C4-2B (cell line): ENCODE measurements at regions not wholly inside any gene's neighbourhood (a gene's known extent, or its start where the extent isn't known, plus 50 kb on each side); places are given as distances from the start of the nearest gene placed in this dataset.

Experiments used
- CTCF ChIP-seq: fragments of 450-650 bp; conservative IDR thresholded peaks from 2 replicates; pipeline ENCODE4 v1.5.1; 2017; ENCODE audit warnings: mild to moderate bottlenecking
- ZFX ChIP-seq: fragments of 450-650 bp; IDR thresholded peaks from 2 replicates; pipeline ENCODE4 v1.6.1; 2017

- no peak for TF ChIP-seq CTCF
- TF ChIP-seq ZFX: no peak
These were observed 163.6 kb upstream of the SIX2 start for GRCh38 chr2:45172760-45173392.
